Right ventricle myocardium superior (tissue), 1 donor: ENCODE measurements at regions not wholly inside any gene's neighbourhood (a gene's known extent, or its start where the extent isn't known, plus 50 kb on each side); places are given as distances from the start of the nearest gene placed in this dataset.

ENCODE experiments used
- ATAC-seq: fragments of 200-7000 bp; cut with Tn5 transposase; one replicate; pipeline ENCODE4 v1.9.1; 2020; ENCODE audit warnings: mild to moderate bottlenecking; ENCODE audit not compliant: poor library complexity
- DNase-seq: peaks from one replicate; pipeline ENCODE4 v3.0.0-alpha.2; 2020
- intact Hi-C: fragments of 100-400 bp; cut with DNase I; formaldehyde crosslinking; loops from one replicate; pipeline ENCODE4 v1.11.2; 2022
- donor health status: DM: no; HTN: yes; CAD: no; lungs with severe emphysema.

- ATAC-seq (no peak), DNase-seq (no peak)
- intact Hi-C loops, result no loop called here
These were observed 65.0 kb downstream of the CBLN1 start for GRCh38 chr16:49216593-49216992.

GRCh38 chr16:49213594-49213993, 68.0 kb downstream of the CBLN1 start:
- no peak for DNase-seq
- ATAC-seq, result no peak
- intact Hi-C loops, result no loop called here

- intact Hi-C loops, result no loop called here
- ATAC-seq (no peak), DNase-seq (no peak)
These were observed 77.4 kb downstream of the CBLN1 start for GRCh38 chr16:49204191-49204590.

GRCh38 chr16:49203361-49203760, 78.3 kb downstream of the CBLN1 start:
- intact Hi-C loops, result no loop called here
- no peak for ATAC-seq
- DNase-seq, result no peak

- ATAC-seq, result no peak
- intact Hi-C loops, result no loop called here
These were observed 80.5 kb downstream of the CBLN1 start for GRCh38 chr16:49201118-49201517.

GRCh38 chr16:49200223-49200820, 81.3 kb downstream of the CBLN1 start:
- intact Hi-C loops, result no loop called here
- ATAC-seq (peak; percentile 71), DNase-seq (peak; percentile 71)

More at GRCh38 chr16:49201118-49201517, 80.5 kb downstream of the CBLN1 start:
- no peak for DNase-seq

GRCh38 chr16:49195237-49195548, 86.4 kb downstream of the CBLN1 start:
- intact Hi-C loops, result no loop called here
- ATAC-seq (no peak), DNase-seq (no peak)

- ATAC-seq (peak; percentile 83), DNase-seq (peak; percentile 68)
- intact Hi-C loops, result no loop called here
These were observed 87.0 kb downstream of the CBLN1 start for GRCh38 chr16:49194537-49195236.

GRCh38 chr16:49193596-49193995, 88.0 kb downstream of the CBLN1 start:
- DNase-seq, result no peak
- intact Hi-C loops, result no loop called here
- ATAC-seq, result no peak

- intact Hi-C loops, result loop anchor here (10.0 kb wide), 1 partner anchor 504 kb away; no protein-coding TSS in a partner anchor
- DNase-seq (no peak), ATAC-seq (no peak)
These were observed 92.4 kb downstream of the CBLN1 start for GRCh38 chr16:49189286-49189685.

- intact Hi-C loops, result loop anchor here (10.0 kb wide), 1 partner anchor 499 kb away; no protein-coding TSS in a partner anchor
- peak; percentile 71 for ATAC-seq
These were observed 97.7 kb downstream of the CBLN1 start for GRCh38 chr16:49183911-49184310.

GRCh38 chr16:49181791-49182518, 99.7 kb downstream of the CBLN1 start:
- intact Hi-C loops, result loop anchor here (10.0 kb wide), 1 partner anchor 497 kb away; no protein-coding TSS in a partner anchor
- no peak for DNase-seq
- no peak for ATAC-seq

More at GRCh38 chr16:49183911-49184310, 97.7 kb downstream of the CBLN1 start:
- DNase-seq, result peak; percentile 32

- DNase-seq (no peak), ATAC-seq (peak; percentile 36)
- intact Hi-C loops, result loop anchor here (10.0 kb wide), 1 partner anchor 495 kb away; no protein-coding TSS in a partner anchor
These were observed 101.8 kb downstream of the CBLN1 start for GRCh38 chr16:49179714-49180330.

GRCh38 chr16:49168126-49168525, 113.5 kb downstream of the CBLN1 start:
- ATAC-seq (no peak), DNase-seq (no peak)
- intact Hi-C loops, result no loop called here

- DNase-seq (no peak), ATAC-seq (no peak)
- intact Hi-C loops, result no loop called here
These were observed 116.6 kb downstream of the CBLN1 start for GRCh38 chr16:49165025-49165424.

- no peak for ATAC-seq
- DNase-seq, result no peak
- intact Hi-C loops, result no loop called here
These were observed 120.4 kb downstream of the CBLN1 start for GRCh38 chr16:49161191-49161590.

- intact Hi-C loops, result no loop called here
- DNase-seq, result no peak
- peak; percentile 43 for ATAC-seq
These were observed 123.5 kb downstream of the CBLN1 start for GRCh38 chr16:49158029-49158642.

GRCh38 chr16:49150341-49150740, 131.3 kb downstream of the CBLN1 start:
- no peak for ATAC-seq
- DNase-seq, result no peak
- intact Hi-C loops, result no loop called here

GRCh38 chr16:49148410-49148809, 133.2 kb downstream of the CBLN1 start:
- ATAC-seq (no peak), DNase-seq (no peak)
- intact Hi-C loops, result no loop called here
